HuH-7.5 (cell line): ENCODE measurements at regions not wholly inside any gene's neighbourhood (a gene's known extent, or its start where the extent isn't known, plus 50 kb on each side); places are given as distances from the start of the nearest gene placed in this dataset.

Experiments
- DNase-seq: peaks from one replicate; pipeline ENCODE4 v3.0.0; 2011; ENCODE audit warnings: low spot score

DNA sequence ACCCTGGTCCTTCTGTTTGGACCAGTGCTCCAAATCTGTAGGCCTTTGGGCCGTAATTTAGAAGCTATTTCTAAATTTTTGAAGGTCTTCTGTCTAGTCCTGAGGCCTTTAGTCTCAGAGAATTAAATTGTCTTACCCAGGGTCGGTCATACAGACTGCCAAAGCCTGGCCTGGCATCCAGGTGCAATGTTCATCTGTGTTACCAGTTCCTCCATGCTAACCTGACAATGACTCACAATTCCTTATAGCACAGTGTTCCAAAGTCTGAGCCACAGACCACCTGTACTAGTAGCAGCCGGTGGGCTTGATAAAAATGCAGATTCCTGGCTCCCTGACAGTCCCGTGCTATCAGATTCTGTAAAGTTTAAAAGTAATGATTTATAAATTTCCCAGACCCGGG, 77.7 kb upstream of the MAP4K3 start:
- DNase-seq: no peak

DNA sequence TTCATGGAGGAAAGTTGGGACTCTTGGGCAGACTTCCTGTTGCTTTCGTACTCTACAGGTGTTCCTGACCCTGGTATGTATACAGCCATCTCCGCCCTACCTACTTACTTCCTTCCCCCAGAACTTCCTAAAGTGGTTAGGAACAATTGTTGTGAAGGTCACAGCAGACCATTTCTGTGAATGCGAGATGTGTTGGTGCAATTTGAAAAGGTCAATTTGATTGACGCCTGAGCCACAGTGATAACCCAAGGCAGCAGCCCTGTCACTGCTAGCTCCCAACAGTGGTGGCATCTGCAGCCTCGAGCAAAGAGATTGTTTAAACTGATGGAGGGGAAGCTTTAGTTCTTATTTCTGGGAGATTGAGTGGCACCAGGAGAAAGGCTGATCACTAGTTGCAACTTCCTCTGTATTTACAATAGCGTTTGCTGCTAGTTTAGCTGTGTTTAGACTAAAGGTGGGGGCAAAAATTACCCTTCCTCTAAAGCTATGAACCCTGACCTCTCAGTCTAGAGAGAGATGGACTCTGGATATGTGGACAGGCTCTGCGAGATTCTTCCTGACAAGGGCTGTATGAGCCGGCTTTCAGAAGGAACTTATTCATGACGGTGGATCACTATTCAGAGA, 78.3 kb upstream of the MAP4K3 start:
- no peak for DNase-seq

DNA sequence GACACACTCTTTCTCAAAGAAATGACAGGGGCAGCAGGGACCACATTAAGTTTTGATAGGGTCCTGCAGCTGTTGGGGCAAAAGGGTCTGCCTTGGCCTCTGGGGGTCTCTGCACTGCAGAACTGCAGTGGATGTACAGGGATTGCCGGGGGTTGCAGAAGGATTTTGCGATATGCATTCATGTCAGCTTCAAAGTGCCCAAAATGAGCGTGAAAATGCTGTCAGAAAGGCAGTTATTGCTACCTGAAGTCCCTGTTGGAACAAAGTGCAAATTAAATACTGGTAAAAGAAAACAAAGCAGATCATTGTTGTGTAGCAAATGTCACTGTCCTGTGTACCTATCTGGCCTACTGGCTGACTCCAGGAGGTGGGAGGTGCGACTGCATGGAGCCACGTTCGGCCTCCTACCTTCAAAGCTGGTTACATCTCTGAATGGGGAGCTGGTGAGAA, 78.8 kb upstream of the MAP4K3 start:
- DNase-seq: no peak

- no peak for DNase-seq
These were observed 79.4 kb upstream of the MAP4K3 start for GRCh38 chr2:39516347-39517101.

GRCh38 chr2:39517102-39517436, 80.0 kb upstream of the MAP4K3 start:
- no peak for DNase-seq

DNA sequence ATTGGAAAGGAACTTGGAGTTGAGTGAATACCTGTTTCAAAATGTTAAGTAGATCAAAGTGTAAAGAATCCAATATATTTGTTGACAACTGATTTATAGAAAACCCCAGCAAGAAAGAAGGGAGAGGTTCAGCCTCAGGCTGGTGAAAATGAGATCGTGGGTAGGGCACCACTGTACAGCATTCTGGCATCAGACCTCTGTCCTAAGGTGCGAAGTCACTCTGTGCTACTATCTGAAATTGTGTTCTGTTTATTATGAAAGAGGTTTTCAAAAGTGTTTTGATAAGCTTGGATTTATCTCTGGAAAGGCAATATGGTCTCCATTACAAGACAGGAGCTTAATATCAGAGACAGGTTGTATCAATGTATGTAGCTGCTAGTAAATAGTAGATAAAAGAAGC, 80.5 kb upstream of the MAP4K3 start:
- no peak for DNase-seq

DNA sequence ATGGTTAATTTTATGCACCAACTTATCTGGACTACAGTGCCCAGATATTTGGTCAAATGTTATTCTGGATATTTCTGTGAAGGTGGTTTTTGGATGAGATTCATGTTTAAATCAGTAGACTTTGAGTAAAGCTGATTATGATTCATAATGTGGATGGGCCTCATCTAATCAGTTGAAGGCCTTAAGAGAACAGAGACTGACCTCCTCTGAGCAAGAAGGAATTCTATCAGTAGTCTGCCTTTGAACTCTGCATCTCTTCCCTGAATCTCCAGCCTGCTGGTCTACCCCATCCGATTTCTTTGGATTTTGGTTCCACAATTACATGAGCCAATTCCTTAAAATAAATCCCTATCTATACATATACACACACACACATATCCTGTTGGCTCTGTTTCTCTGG, 82.8 kb upstream of the MAP4K3 start:
- DNase-seq: no peak

DNA sequence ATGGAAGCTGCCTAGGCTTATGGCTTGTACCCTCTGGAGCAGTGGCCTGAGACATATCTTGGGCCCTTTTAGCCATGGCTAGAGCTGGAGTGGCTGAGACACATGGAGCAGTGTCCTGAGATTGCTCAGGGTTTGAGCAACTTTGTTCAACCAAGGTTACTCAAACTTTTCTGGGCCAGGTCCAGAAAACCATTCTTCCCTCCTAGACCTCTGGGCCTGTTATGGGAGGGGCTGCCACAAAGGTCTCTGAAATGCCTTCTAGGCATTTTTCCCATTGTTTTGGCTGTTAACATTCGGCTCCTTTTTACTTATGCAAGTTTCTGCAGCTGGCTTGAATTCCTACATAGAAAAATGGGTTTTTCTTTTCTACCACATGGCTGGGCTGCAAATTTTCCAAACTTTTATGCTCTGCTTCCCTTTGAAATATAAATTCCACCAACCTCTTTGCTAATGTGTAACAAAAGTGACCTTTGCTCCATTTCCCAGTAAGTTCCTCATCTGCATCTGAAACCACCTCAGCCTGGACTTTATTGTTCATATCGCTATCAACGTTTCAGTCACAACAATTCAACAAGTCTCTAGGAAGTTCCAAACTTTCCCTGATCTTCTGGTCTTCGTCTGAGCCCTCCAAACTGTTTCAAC, 84.9 kb upstream of the MAP4K3 start:
- no peak for DNase-seq

DNA sequence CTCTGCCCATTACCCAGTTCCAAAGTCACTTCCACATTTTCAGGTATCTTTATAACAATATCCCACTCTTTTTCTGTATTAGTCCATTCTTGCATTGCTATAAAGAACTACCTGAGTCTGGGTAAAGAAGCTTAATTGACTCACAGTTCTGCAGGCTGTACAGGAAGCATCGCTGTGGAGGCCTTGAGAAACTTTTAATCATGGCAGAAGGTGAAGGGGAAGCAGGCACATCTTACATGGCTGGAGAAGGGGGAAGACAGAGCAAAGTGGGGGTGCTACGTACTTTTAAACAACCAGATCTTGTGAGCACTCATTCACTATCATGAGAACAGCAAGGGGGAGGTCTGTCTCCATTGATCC, 85.4 kb upstream of the MAP4K3 start:
- no peak for DNase-seq

DNA sequence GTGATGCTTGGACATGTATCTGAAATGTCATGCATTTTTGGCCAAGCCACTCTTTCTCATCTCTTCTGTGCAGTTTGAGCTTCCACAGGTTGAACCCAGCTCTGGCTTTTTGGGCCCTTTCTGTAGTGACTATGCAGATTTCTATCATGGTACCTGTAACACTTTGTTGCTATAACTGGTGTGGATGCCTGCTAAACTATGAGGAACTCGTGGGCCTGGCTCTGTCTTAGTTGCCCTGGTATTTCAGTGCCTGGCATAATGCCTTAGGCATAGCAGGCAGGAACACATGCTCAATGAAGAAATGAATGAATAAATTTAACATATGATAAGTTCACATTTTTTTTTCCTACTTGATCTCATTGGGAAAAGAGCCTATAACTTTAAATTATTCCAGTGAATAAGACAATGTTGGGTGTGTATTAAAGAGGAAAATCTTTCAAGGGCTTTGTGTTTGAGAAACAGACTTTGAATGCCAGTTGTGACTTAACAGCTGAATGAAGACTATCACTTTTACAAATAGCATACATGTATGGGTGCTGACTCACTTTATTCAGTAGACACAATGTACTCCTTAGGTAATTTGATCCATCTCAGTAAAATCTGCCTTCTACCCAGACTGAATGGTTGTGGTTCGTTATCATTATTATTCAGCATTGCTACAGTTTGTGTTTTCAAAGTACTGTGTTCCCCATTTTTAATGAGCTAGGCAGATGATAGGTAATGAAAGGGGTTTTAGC, 86.4 kb upstream of the MAP4K3 start:
- no peak for DNase-seq

- DNase-seq: no peak
These were observed 87.0 kb upstream of the MAP4K3 start for GRCh38 chr2:39524061-39524460.

GRCh38 chr2:39524756-39525635, 87.9 kb upstream of the MAP4K3 start:
- no peak for DNase-seq

- no peak for DNase-seq
These were observed 88.7 kb upstream of the MAP4K3 start for GRCh38 chr2:39525636-39526412.

GRCh38 chr2:39528701-39529100, 91.6 kb upstream of the MAP4K3 start:
- DNase-seq: no peak

DNA sequence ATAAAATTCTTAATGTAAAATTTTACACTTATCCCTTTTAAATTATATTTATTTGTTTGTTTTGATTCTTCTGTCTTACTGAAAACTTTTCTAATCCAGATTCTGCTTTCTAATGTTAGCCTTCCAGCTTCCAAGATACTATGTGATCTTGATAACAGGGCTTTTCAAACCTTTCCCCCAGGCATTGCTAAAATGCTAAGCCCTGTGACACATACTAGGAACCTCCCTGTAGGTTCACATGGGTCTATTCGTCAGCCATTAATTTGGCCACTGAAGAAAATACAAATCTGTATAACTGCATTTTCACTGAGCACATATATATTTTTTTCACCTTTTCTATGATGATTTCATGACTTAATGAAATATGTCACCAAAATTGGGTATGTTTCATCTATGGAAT, 92.8 kb upstream of the MAP4K3 start:
- DNase-seq: no peak

DNA sequence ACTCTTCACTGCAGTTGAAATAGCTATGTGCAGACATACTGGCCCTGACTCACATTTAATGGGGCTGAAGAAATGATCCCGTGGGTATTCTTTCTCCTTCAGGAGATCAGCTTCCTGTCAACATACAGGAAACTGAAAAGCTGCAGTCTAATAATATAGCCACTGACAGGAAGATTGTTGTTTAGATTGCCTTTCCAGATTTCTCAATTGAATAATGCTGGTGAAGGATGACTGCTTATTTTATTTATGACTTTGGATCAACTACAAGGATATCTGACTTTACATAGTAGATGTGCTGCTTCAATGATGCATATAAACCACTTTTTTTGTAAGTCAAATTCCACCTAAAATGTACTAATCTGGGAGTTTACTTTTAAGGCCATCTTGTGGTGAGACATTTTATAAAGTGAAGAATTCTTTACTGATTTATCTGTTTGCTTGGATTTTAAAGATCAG, 93.4 kb upstream of the MAP4K3 start:
- DNase-seq: no peak

DNA sequence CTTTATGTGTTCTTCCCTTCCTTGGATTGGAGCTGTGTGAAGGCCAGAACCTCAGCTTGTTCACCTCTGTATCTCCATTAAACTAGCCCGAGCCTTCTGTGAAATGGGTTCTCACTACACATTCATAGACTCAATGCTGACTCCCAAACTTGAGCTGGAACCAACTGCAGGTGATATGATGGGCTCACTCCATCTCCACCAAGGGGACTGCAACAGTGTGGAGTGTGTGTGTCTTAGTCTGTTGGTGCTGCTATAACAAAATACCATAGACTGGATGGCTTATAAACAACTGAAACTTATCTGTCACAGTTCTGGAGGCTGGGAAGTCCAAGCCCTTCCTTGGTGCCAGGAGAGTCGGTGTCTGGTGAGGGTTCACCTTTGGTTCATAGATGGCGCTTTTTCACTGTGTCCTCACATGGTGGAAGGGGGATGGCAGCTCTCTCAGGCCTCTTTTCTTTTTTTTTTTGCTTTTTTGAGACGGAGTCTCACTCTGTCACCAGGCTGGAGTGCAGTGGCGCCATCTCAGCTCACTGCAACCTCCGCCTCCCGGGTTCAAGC, 94.2 kb upstream of the MAP4K3 start:
- no peak for DNase-seq

- no peak for DNase-seq
These were observed 95.8 kb upstream of the MAP4K3 start for GRCh38 chr2:39532933-39533332.

DNA sequence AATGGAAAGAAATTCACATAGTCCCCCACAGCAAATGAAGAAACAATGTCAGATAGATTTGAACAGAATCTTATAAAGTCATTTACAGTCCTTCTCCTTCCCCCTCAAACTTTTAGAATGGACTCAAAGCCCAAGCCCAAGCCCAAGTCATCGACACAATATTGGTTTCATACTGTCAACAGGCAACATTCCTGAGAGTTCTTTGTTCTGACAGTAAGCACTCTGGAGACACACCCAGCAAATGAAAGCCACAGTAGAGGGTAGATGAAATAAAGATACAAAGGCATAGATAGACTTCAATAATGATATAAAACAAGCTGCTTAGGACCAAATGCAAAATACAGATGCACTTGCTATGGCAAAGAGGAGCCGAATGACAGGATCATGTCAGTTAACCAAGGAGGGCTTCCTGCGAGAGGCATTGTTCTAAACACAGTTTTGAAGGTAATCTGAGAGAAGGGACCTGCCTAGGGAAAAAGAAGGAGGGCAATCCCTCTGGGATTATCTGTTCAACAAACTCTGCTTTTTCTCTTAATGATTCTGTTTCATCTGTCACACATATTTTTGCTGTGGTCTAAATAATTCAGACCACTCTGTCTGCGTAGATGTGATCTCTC, 97.1 kb upstream of the MAP4K3 start:
- no peak for DNase-seq

- no peak for DNase-seq
These were observed 98.6 kb upstream of the MAP4K3 start for GRCh38 chr2:39535636-39536185.
